DMS153 treated with DMSO at 0.1 percent for 48 hours (cell line): ENCODE measurements at regions not wholly inside any gene's neighbourhood (a gene's known extent, or its start where the extent isn't known, plus 50 kb on each side); places are given as distances from the start of the nearest gene placed in this dataset.
"Not testable (repeated sequence)": the region's sequence is repeated elsewhere in the genome, so short reads cannot be mapped to it uniquely, and the experiment has no call there.

Source experiments
- DNase-seq: peaks from one replicate; lab custom pipeline; 2025; ENCODE audit not compliant: unreplicated experiment; lab: John Stamatoyannopoulos, UW

DNA sequence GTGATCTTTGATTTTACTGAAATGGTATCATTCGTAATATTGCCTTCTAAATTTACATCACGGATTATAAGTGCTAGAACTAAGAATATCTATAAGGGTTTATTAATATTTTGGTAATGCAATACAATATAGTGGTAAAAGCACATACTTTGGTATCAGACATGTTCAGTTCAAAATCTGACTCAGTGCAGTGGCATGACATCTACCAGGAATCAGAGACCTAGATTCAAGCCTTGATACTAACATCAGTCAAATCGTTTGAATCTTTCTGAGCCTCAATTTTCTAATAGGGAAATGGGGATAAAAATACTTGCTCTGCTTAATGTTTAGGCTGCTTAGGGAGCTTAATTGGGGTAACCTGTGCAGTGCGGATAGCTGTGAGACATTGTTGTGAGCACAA, 488.0 kb downstream of the BCKDHB start:
- no peak for DNase-seq

DNA sequence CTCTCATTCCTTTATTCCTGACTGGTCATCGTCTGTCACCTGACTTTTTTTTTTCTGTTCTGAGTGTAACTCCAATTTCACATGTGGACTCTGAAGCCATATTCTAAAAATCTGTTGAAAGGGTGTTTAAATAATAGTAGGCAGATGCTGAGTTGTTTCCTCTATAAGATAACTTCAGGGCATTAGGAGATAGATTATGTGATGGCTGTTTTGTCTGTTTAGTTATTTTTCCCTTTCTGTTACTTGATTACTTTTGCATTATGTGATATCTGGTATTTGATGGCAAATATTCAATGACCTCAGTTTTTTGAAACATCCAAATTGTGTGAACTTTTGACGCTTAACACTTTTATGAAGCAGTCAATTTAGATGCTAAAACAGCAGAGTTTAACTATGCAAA, 486.0 kb downstream of the BCKDHB start:
- no peak for DNase-seq

DNA sequence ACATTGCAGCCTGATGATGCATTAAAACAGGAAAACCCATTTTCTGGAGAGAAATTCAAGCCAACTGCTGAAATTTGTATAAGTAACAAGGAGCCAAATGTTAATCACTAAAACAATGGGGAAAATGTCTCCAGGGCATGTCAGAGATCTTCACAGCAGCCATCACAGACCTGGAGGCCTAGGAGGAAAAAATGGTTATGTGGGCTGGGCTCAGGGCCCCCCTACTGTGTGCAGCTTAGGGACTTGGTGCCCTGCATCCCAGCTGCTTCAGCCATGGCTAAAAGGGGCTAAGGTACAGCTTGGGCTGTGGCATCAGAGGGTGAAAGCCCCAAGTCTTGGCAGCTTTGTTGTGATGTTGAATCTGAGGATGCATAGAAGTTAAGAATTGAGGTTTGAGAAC, 479.8 kb downstream of the BCKDHB start:
- DNase-seq: no peak

DNA sequence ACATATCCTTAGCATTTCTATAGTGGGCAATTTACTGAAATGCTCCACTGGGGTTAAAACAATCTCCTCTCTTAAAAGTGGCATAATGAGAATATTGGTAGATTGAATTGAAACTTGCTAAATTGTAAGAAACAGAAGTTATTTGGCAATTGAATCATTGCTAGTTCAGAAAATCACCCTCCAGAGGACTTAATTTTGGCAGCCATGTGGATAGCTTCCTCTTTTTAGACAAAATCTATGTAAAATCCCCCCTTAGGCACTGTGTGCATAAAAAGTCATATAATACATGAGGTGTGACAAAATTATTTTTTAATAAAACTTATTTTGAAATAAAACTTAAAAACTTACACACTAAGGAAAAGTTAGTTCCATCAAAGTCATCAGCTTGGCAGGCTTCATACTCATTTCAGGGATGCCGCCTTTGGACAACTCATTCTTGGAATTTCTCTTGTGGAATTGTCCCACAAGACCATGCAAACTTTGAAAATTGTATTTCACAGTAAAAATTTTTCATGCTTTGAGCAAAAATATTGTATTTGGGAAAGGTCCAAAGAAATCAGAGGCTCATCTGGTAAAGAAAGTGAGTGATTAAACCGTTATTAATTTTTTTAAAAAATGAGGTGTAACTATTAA, 473.0 kb downstream of the BCKDHB start:
- no peak for DNase-seq

DNA sequence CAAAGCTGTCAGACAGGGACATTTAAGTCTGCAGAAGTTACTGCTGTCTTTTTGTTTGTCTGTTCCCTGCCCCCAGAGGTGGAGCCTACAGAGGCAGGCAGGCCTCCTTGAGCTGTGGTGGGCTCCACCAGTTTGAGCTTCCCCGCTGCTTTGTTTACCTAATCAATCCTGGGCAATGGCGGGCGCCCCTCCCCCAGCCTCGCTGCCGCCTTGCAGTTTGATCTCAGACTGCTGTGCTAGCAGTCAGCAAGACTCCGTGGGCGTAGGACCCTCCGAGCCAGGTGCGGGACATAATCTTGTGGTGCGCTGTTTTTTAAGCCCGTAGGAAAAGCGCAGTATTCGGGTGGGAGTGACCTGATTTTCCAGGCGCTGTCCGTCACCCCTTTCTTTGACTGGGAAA, 466.8 kb downstream of the BCKDHB start:
- DNase-seq: not testable (repeated sequence)

DNA sequence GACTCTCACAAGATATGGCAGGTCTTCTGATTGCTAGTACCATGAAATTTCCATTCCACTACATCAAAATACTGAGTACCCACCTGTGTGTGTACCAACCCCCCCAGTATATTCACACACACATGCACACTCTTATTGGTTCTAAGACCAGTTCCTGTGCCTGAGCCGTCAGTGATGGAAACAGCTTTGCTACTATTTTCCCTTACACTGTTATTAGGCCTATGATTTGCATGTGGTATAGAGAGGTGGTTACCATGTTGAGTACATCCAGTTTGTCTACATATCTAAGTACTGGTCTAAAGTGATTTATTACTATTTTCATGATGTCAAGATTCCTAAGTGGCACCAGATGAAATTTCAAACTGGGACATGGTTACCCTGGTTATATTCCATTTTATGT, 459.9 kb downstream of the BCKDHB start:
- no peak for DNase-seq

DNA sequence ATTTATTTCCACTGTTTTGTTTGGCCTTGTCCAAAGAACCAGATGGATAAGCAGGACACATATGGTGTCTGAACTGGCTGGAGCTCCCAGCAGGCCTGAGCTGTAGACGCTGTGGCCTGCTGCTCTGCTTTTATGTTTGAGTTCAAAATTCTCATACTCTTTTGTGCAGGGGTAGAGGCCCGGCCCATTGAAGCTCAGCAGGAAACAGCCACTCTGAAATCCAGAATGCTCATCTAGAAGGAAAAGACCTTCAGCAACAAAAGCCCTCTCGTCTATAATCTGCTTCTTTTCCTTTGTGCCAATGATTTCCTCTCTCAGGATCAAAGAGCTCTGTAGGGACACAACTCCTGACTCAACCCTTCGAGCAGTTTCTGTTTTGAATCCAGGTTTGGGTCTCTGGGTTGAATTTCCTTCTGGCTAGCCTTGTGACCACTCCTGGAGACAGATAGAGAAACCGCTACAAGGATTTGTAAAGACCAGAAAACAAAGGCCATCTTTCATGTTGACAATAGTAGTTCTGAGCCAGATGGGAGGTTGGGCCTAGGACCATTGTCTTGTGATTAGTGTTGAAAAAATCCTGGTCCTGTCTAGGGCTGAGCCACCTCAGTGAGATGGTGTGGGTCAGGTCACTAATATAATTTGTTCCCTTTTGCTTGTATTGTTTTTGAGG, 446.7 kb downstream of the BCKDHB start:
- no peak for DNase-seq

DNA sequence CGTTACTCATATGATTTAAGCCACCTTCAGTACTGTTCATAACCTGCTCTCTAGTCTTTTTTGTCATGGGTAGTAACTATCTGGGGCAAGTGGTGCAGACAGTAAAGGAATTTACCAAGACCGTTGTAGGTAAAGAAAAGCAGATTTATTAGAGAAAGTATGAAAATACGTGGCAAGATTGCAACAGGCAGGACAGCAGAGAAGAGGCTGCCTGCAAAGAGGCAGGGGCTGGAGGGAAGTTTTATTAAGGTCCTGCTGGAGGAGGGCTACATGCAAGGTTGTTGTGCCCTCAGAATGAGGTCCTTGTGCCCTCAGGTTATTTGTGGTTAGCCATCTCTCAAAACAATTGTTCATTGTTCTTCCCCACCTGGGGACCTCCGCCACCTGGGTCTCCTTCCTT, 444.3 kb downstream of the BCKDHB start:
- no peak for DNase-seq

DNA sequence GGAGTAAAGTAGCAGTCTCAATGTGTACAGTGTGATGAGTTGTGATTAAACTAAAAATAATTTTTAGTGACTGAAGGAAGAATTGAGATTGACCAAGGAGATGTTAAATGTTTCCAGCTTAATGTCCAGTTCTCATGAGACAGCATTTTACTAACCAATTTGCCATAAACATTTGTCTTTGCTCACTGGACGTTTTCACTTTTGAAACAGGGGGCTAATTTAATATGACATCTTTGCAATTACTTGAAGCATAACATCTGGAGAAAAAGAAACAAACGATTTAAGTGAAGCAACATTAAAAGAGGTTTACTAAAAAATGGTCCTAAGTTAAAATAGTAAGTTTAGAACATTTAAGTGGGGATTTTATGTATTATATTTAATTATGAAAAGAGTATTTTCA, 443.8 kb downstream of the BCKDHB start:
- DNase-seq: no peak

DNA sequence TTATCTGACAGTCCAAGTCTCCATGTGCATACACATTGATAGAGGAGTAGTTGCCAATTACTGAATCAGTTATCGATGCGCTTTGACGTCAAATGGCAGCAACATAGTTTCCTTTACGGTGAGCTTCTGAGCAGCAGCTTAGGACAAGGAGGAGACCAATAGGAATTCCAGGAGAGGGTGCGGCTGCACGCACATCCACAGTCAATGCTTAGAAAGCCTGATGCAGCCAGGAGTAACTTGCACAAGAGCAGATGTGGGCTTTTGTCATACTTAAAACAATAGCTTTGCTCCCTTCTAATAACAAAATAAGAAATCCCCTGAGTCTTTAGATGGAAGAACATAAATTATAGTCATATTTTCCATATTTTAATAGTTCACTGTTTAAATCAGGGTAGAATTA, 442.1 kb downstream of the BCKDHB start:
- DNase-seq: no peak

DNA sequence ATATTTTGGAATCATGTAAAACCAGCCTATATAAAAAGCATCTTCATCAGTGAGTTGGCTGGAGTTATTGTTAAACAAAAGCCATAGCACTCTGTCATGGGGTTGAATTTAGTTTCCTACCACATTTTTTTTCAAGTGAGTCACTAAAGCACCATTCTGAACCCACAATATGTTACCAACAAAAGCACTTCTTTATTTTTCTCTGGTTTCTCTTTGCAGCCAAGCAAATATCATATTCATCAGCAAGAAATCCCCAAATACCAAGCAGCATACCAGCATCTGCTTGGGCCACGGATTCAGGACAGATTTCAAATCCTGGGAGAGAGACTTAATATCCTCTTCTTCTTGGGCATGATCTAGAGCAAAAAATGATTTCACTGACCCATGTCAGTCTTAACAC, 441.4 kb downstream of the BCKDHB start:
- no peak for DNase-seq

DNA sequence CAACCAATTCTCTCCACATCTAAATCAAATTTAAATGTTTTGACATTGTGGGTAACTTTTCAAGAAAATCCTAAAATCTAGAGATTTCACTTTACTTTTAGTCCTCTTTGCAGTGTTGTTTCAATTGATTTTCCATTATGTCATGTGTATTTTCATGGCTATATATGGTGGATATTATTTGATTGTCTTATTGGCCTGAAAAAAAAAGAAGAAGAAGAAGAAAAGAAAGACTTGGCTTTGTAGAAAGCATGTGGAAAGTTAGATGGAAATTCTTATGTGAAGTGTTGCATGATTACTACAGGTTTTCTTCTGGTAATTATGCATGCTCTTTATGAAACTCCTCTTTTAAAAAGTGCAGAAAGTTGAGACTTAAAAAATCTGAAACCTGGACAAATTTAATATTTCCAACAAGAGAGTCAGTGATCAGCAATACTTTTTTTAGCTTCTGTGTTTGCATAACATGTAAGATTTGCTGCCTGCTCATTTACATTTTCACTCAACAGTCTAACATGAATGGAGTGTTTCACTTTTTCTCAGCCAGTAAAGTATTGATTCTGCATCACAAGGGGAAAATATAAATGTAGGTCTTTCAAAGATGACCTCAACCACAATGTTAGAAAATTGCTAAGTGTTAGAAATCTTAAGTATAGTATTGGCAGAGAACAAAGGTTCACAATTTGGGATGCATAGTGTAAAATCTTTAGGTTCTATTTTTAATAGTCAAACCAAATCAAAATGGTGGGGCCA, 438.7 kb downstream of the BCKDHB start:
- no peak for DNase-seq

DNA sequence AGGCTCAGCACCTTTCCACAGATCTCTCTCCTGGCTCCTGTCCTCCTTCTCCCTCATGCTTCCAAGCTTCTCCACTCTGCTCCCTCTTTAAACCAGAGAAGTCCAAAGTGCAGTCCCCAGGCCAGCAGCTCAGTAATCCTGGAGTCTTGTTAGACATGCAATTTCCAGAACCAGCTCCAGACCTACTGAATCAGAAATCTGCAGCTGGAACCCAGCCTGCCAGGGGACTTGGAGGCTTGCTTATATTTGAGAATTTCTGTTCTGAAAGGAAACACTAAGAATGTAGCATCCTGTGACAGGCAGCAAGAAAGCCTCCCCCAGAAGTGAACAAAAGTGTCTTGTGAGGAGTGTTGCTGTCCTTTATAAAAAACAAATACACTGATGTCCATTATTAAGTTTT, 438.1 kb downstream of the BCKDHB start:
- DNase-seq: no peak

DNA sequence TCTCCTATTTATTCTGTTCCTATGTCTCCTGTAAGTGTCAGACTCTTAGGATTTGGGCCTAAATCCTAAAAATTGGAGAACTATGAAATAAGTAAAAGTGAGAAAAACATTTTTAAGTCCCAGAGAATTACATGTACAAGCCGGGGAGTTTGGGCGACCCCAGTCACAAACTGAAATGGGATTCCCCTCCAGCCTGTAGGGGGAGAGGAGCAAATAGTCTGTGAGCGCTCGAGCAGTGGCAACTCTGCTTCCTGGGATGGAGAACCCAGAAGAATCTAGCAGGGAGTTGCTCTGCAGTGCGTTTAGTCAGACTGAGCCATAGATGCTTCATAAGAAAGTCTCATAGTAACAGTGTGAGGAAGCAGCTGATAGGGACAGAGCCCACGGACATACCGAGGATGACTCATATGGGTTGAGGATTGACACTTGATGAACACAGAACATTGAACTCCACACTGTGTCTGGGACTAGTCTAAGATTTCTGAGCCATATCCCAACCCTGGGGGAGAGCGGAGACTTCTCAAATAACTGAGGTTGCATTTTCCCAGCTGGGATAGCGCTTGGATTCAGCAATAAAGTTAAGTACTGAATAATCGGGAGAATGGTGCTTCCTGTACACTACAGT, 437.2 kb downstream of the BCKDHB start:
- DNase-seq: no peak

DNA sequence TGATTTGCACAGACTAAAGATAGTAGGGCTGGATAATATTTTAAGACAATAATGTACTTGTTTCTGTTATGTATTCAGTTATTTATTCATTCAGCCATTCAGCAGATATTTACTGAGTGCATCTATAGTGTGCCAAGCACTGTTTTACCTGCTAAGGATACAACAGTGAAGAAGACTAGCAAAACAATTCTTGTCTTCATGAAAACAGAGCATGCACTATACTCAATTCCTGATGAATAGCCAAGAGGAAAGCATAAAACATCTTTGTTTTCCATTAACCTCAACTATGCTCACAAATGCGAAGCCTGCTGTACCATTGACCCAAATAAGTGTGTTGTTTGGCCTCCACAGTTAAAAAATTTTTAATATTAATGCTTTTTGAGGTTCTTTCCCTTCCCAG, 436.7 kb downstream of the BCKDHB start:
- DNase-seq: no peak

DNA sequence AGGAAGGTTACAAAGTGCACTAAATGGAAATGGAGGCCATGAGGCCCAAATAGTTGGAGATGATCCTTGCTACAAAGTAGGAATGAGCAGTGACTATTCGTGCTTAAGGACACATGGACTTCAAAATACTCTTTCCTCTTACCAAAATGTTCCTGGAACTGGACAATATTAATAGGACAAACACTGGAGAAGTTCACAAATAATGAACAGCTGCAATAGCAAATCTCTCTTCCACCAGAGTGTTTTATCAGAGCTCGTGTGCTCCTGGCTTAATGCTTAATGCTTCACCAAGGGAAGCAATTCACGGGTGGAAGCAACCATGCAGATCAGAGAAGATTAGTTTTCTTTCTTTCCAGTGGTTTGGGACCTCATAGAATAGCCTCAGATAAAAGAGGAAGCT, 435.4 kb downstream of the BCKDHB start:
- no peak for DNase-seq

DNA sequence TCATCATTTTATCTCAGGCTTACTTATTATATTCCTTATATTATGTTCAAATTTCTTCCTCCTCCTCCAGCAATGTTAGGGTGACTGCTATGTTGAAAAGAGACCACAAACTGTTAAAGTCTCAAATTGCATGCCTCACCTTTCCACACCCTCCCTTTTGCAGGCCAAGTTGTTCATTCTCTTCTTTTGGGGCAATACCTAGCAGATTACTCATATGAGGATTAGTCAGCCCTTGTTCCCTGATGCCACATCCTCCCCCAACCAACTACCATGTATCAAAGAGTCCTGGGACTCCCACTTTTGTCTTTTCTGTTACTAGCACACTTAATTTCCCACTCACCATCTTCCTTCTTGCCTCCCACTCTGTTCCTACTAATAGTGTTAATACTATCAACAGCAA, 434.7 kb downstream of the BCKDHB start:
- DNase-seq: no peak

DNA sequence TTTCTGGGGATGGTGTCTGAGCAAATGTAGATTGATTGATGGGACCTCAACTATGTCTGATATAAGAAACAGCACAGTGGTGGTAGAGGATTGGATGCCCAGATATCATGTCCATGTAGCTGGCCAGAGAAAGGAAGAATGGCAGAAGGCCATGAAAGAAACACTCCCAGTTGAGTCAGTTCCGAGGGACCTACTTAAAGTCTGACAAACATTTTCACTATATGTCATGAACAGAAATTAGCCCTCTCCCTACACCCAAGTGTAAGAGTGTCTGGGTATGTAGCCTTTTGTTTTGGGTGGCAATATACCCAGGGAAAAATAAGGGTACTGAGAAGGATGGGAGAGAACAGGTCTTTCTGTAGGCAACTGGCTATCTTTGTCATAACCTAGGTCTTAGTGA, 434.2 kb downstream of the BCKDHB start:
- no peak for DNase-seq

DNA sequence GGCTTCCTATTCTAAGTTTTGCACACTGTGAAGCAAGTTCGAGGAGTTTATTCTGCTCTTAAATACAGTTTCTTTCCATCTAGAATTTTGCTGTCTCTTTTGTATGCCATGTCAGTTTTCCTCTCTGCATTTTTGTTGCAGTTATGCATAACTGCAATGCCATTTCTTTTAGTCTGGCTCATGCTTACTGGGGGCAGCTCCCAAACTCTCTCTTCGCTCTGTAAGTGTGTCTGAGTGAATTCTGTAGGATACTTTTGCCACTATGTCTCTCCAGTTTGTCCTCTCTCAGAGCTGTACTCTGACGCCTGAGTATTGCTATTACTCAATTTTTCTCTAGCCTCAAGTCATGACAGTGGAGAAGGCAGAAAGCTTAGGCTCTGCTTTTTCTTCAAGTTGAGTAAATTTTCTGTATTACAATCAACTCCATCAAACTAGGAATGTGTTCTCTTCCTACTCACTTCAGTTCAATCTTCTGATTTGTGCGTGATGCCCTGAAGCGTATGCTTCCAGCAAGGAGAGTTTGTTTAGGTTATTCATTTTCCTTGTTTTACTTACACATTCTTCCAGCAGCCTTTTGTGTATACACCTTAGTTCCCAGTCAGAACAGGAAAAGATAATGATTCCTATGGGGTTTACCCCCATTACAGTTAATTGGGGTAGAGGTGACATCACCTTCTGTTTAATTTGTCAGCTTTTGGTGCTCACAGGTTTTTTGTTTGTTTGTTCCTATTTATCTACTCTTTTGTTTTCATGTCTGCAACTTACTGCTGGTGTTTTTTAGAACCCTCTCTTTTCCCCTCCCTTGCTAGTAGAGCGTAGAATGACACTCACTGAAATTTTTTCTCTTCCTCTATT, 430.9 kb downstream of the BCKDHB start:
- no peak for DNase-seq

DNA sequence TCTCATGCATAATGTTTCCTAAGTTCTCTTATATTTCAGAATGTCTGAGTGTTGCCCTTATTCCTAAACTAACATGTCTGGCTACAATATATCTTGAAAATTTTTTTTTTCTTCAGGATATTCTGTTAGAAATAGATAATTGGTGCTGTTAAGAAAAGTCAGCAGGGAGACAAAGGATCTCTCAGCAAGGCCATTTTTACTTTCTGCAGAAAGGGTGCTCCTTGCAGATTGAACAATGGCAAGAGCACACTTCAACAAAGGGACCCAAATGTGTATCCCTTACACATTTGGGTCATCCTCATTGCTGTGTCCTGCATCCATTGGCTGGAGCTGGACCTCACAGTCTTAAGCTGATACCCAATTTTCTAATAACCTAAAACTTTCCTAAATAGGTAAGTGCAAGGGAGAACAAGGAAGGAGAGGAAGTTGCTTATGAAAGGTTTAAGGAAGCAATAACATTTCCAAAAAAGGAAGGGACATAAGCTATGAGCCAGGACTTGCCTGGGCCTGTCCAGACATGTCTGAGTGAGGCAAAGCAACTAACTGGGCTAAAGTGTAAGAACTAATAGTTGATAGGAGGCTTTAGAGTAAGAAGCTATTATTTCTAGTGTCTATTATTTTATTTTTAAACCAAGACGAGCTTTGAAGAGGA, 429.6 kb downstream of the BCKDHB start:
- DNase-seq: no peak
